Endothelial cell (in vitro differentiated cells): ENCODE measurements at regions not wholly inside any gene's neighbourhood (a gene's known extent, or its start where the extent isn't known, plus 50 kb on each side); places are given as distances from the start of the nearest gene placed in this dataset.

ENCODE experiments used
- DNase-seq: peaks from one replicate; pipeline ENCODE4 v3.0.0; 2021; ENCODE audit warnings: low spot score
- H3K27ac Mint-ChIP-seq: one replicate; pipeline ENCODE4 v1.8.0; 2021; ENCODE audit warnings: mixed read lengths, inconsistent platforms; ENCODE audit not compliant: unreplicated experiment
- H3K27me3 Mint-ChIP-seq: one replicate; pipeline ENCODE4 v1.8.0; 2021; ENCODE audit warnings: mild to moderate bottlenecking, moderate library complexity, mixed read lengths, inconsistent platforms; ENCODE audit not compliant: unreplicated experiment
- H3K36me3 Mint-ChIP-seq: one replicate; pipeline ENCODE4 v1.8.0; 2021; ENCODE audit warnings: mild to moderate bottlenecking, low read depth, mixed read lengths, inconsistent platforms; ENCODE audit not compliant: unreplicated experiment
- H3K4me1 Mint-ChIP-seq: one replicate; pipeline ENCODE4 v1.8.0; 2021; ENCODE audit warnings: mild to moderate bottlenecking, mixed read lengths, inconsistent platforms; ENCODE audit not compliant: unreplicated experiment
- H3K4me3 Mint-ChIP-seq: one replicate; pipeline ENCODE4 v1.8.0; 2021; ENCODE audit warnings: mild to moderate bottlenecking, mixed read lengths, inconsistent platforms; ENCODE audit not compliant: unreplicated experiment
- H3K9me3 Mint-ChIP-seq: one replicate; pipeline ENCODE4 v1.8.0; 2021; ENCODE audit warnings: mixed read lengths, inconsistent platforms; ENCODE audit not compliant: unreplicated experiment
- CTCF ChIP-seq: fragments of 200-600 bp; sonication (generic); IDR thresholded peaks from one replicate; pipeline ENCODE4 v1.5.0; 2021; ENCODE audit warnings: antibody characterized with exemption; ENCODE audit not compliant: unreplicated experiment

DNA sequence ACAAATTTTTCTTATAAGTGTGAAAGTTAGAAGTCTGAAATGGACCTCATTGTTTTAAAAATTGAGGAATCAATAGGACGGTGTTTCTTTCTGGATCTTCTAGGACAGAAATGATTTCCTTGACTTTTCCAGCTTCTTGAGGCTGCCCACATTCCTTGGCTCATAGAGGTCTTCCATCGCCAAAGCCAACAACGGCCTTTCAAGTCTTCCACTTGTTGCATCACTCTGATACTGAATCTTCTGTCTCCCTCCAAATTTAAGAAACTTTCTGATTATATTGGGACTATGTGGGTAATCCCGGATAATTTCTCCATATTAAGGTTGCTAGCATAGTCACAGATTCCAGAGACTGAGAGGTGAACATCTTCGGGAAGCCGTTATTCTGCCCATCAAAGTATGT is 595.4 kb upstream of the ADAMTS5 start:
- no peak for DNase-seq
- Mint-ChIP-seq H3K4me3 (no peak overlapping the region), H3K9me3 (no peaks in the 10 kb centered on the region), H3K27ac (no peak overlapping the region), H3K27me3 (no peaks in the 10 kb centered on the region), H3K4me1 (no peaks in the 10 kb centered on the region), H3K36me3 (no peaks in the 10 kb centered on the region)
- no peak for TF ChIP-seq CTCF

GRCh38 chr21:27561116-27561515 is 594.2 kb upstream of the ADAMTS5 start:
- Mint-ChIP-seq H3K4me1 (no peaks in the 10 kb centered on the region), H3K9me3 (no peaks in the 10 kb centered on the region), H3K36me3 (no peaks in the 10 kb centered on the region), H3K27me3 (no peaks in the 10 kb centered on the region), H3K27ac (no peak overlapping the region), H3K4me3 (no peak overlapping the region)
- no peak for DNase-seq
- TF ChIP-seq CTCF, result no peak

DNA sequence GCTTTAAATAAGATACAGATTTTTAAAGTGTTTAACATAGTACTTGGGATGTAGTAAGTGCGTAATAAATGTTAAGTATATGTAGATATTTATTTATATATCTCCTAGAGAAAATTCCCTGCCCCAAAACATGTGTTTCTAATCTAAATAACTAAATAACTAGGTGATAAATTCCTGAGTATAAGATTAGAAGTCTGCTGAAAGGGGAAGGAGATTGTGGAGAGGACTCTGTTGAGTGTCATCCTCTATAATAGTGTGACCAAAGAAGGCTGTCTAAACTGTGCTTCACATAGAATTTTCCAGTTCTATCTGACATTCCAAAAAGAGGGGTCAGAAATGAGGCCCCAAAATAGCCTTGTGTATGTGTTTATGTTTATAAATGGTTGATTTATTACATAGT is 590.5 kb upstream of the ADAMTS5 start:
- H3K4me1 Mint-ChIP-seq, result no peaks in the 10 kb centered on the region
- H3K27ac Mint-ChIP-seq, result no peak overlapping the region
- DNase-seq, result no peak
- no peak for TF ChIP-seq CTCF
- H3K36me3 Mint-ChIP-seq, result peaks cover 3% of the 10 kb centered on the region
- H3K4me3 Mint-ChIP-seq, result no peak overlapping the region
- peaks cover 1% of the 10 kb centered on the region for H3K27me3 Mint-ChIP-seq
- H3K9me3 Mint-ChIP-seq, result peaks cover 5% of the 10 kb centered on the region

GRCh38 chr21:27555996-27556395 is 589.1 kb upstream of the ADAMTS5 start:
- H3K36me3 Mint-ChIP-seq, result peaks cover 3% of the 10 kb centered on the region

GRCh38 chr21:27550287-27550686 is 583.4 kb upstream of the ADAMTS5 start:
- Mint-ChIP-seq H3K4me3 (no peak overlapping the region), H3K27me3 (peaks cover 1% of the 10 kb centered on the region), H3K9me3 (peaks cover 5% of the 10 kb centered on the region), H3K36me3 (peaks cover 3% of the 10 kb centered on the region), H3K4me1 (no peaks in the 10 kb centered on the region), H3K27ac (no peak overlapping the region)
- no peak for TF ChIP-seq CTCF
- no peak for DNase-seq

More at GRCh38 chr21:27555996-27556395, 589.1 kb upstream of the ADAMTS5 start:
- Mint-ChIP-seq H3K4me3 (no peak overlapping the region), H3K4me1 (no peaks in the 10 kb centered on the region), H3K9me3 (peaks cover 5% of the 10 kb centered on the region), H3K27me3 (peaks cover 1% of the 10 kb centered on the region), H3K27ac (no peak overlapping the region)
- no peak for TF ChIP-seq CTCF
- no peak for DNase-seq
